ENCODE measurements at regions not wholly inside any gene's neighbourhood (a gene's known extent, or its start where the extent isn't known, plus 50 kb on each side); places are given as distances from the start of the nearest gene placed in this dataset.

- no peak overlapping the region for H3K4me3 ChIP-seq (ENCODE audit: low read depth, low read length)
- no peak for DNase-seq (ENCODE audit: low read depth)
- TF ChIP-seq, protein P1, sequence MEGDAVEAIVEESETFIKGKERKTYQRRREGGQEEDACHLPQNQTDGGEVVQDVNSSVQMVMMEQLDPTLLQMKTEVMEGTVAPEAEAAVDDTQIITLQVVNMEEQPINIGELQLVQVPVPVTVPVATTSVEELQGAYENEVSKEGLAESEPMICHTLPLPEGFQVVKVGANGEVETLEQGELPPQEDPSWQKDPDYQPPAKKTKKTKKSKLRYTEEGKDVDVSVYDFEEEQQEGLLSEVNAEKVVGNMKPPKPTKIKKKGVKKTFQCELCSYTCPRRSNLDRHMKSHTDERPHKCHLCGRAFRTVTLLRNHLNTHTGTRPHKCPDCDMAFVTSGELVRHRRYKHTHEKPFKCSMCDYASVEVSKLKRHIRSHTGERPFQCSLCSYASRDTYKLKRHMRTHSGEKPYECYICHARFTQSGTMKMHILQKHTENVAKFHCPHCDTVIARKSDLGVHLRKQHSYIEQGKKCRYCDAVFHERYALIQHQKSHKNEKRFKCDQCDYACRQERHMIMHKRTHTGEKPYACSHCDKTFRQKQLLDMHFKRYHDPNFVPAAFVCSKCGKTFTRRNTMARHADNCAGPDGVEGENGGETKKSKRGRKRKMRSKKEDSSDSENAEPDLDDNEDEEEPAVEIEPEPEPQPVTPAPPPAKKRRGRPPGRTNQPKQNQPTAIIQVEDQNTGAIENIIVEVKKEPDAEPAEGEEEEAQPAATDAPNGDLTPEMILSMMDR (IDR thresholded peaks at IDR 0.05; ENCODE audit: control insufficient read depth, extremely low read depth, insufficient read depth) = no peak
Observed at GRCh38 chr4:149987330-149988086, 90.7 kb upstream of the DCLK2 start.

DNA sequence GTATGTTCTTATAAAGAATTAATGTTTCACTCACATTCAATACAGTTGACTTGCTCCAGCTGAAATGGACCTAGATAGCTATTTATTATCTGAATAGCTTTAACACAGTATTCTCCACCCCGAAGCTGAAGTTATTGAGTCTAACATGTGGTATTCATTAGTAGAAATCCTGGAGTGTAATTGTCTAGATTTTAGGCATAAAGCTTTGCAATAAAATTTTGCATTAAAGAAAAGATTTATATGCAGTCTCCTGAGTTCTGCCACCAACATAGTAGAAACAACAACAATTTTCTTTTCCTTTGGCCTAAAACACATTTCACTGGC is 90.2 kb upstream of the DCLK2 start:
- H3K4me3 ChIP-seq (ENCODE audit: low read depth, low read length) = no peak overlapping the region
- TF ChIP-seq, protein P1 (IDR thresholded peaks at IDR 0.05; ENCODE audit: control insufficient read depth, extremely low read depth, insufficient read depth) = no peak
- DNase-seq (ENCODE audit: low read depth) = no peak

GRCh38 chr4:149993030-149993429 is 85.2 kb upstream of the DCLK2 start:
- TF ChIP-seq, protein P1 (IDR thresholded peaks at IDR 0.05; ENCODE audit: control insufficient read depth, extremely low read depth, insufficient read depth) = no peak
- no peak overlapping the region for H3K4me3 ChIP-seq (ENCODE audit: low read depth, low read length)
- no peak for DNase-seq (ENCODE audit: low read depth)

- TF ChIP-seq, protein P1 (IDR thresholded peaks at IDR 0.05; ENCODE audit: control insufficient read depth, extremely low read depth, insufficient read depth) = no peak
- DNase-seq (ENCODE audit: low read depth) = no peak
- no peak overlapping the region for H3K4me3 ChIP-seq (ENCODE audit: low read depth, low read length)
Observed at GRCh38 chr4:149995134-149995756, 83.0 kb upstream of the DCLK2 start.

GRCh38 chr4:149997881-149998421 is 80.3 kb upstream of the DCLK2 start:
- H3K4me3 ChIP-seq (ENCODE audit: low read depth, low read length) = no peak overlapping the region
- DNase-seq (ENCODE audit: low read depth) = peak; percentile 64
- TF ChIP-seq, protein P1 (IDR thresholded peaks at IDR 0.05; ENCODE audit: control insufficient read depth, extremely low read depth, insufficient read depth) = no peak

GRCh38 chr4:149999485-150000074 is 78.7 kb upstream of the DCLK2 start:
- peak; percentile 63 for DNase-seq (ENCODE audit: low read depth)
- TF ChIP-seq, protein P1 (IDR thresholded peaks at IDR 0.05; ENCODE audit: control insufficient read depth, extremely low read depth, insufficient read depth) = peak; percentile 82

More at GRCh38 chr4:149999485-150000074, 78.7 kb upstream of the DCLK2 start:
- H3K4me3 ChIP-seq (ENCODE audit: low read depth, low read length) = no peak overlapping the region
